LNCAP (cell line): ENCODE measurements at regions not wholly inside any gene's neighbourhood (a gene's known extent, or its start where the extent isn't known, plus 50 kb on each side); places are given as distances from the start of the nearest gene placed in this dataset.

Experiments used
- TF ChIP-seq, protein P1 (sequence below): fragments of 450-650 bp; IDR thresholded peaks from 2 replicates; pipeline ENCODE4 v1.5.1; 2017; ENCODE audit warnings: mild to moderate bottlenecking

DNA sequence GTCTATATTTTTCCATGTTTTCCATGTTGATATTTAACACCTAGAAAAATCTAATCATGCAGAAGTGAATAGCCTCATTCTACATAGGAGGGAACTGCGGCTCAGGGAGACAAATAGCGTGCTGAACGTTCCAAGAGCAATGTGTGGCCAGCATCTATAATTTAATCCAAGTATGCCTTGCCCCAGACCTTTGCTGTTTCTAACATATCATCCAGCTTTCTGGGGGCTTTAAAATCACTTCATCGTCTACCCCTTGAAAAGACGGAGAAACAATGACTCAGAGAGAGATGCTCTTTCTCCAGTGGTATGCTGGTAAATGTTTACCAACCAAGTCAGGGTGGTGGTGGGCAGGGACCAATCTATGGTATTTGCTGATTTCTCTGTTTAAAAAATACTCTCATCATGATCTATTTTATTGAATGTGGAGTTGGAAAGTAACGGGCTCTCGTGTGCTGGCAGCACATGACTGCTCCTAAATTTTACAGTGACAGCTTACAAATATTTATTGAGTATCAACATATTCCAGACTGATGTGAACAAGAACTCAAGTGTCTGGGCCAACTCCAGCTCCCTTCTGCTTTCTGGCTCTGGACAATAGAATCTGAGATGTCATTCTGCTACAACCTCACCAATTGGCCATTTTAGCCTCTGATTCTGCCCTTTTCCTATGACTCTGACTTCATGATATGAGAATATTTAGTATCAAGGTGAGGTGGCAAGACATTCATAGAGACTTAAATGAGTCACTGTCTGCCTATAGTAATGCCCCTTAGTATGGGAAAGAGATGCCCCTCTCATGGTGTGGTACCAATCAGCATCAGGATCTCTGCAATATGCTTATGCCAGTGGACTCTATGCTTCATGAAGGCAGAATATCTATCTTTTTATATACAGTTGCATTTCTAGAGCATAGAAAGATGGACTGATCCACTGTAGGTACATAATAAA lies 407.4 kb upstream of the TNC start:
- TF ChIP-seq, protein P1, sequence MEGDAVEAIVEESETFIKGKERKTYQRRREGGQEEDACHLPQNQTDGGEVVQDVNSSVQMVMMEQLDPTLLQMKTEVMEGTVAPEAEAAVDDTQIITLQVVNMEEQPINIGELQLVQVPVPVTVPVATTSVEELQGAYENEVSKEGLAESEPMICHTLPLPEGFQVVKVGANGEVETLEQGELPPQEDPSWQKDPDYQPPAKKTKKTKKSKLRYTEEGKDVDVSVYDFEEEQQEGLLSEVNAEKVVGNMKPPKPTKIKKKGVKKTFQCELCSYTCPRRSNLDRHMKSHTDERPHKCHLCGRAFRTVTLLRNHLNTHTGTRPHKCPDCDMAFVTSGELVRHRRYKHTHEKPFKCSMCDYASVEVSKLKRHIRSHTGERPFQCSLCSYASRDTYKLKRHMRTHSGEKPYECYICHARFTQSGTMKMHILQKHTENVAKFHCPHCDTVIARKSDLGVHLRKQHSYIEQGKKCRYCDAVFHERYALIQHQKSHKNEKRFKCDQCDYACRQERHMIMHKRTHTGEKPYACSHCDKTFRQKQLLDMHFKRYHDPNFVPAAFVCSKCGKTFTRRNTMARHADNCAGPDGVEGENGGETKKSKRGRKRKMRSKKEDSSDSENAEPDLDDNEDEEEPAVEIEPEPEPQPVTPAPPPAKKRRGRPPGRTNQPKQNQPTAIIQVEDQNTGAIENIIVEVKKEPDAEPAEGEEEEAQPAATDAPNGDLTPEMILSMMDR, result no peak

DNA sequence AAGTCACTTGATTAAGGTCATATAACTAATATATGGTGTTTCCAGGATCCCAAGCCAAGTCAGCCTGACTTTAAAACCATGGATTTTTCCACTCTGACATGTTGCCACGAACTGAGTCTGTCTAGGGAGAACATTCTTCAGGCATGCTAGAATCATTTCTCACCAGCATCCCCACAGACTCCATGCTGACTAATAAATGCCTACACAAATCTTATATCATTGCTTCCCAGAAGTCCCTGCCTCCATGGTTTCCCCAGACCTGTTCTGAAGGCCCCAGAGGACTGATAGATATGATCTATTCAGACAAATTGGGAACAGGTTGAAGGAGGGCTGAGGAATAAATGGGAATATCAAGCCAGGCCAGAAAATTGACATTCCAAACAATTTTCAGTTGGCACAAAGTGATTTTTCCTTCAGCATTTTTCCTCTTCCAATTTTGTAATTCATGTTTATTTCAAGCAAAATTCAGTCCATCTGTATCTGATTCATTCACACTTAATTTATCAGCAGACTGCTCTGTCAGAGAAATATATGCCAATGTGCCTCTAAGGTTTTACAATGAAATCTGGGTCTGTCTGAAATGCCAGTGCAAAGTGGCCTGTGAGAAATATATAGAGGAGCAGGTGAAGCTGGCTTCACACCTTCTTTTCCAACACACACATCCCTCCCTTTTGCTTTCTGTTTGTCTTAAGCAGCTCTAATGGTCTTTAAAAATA lies 413.6 kb upstream of the TNC start:
- TF ChIP-seq, protein P1, result no peak

DNA sequence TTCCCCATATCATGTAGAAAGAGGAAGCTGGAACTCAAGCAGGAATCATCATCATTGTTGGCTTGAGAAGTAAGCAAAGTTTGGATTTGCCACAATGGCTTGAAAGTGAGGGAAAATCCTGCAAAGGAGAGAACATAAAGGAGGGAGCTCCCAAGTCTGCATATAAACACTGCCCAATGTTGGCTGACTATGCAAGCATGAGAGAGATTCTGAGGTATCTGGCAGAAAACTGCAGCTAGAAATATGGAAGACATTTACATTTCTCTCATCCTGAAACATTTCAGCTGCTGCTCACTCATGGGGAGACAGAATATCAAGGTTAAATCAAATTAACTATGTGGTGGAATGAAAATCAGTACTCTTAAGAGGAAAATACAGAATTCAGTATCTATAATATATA lies 415.6 kb upstream of the TNC start:
- TF ChIP-seq, protein P1, result no peak

DNA sequence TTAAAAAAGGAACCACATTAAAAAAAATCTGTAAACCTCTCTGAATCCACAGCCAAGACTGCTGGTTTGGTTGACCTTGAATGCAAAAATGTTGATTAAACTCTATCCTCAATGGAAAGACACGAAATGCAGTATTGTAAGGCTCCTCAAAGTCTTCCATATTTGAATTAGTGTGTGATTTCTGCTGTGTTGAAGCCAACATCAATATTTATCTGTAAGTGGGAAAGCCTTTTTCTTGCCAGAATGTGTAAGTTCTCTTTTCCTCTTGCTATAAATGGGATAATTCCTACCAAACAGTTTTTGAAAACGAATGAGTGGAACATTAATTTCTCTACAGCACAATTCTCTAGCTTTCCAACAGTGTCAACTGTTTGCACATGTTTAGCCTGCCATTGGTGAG lies 422.1 kb upstream of the TNC start:
- TF ChIP-seq, protein P1, result no peak

DNA sequence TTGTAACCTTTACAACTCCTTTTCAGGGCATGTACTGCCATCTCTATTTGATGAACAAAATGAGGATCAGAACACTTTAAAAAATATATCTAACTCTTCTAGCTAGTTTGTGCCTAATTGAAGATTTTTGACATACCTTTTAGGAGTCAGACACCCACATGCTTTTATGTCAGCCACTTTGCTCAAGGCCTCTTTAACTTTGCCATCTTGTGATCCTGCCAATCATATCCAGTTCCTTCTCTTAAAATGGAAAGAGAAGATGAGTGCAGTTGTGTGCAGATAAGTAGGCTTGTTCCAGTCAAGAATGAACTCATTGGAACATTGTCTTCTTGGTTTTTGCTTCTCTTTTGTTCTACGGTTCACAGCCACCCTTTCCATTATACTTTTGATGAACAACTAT lies 425.6 kb upstream of the TNC start:
- TF ChIP-seq, protein P1, result no peak

DNA sequence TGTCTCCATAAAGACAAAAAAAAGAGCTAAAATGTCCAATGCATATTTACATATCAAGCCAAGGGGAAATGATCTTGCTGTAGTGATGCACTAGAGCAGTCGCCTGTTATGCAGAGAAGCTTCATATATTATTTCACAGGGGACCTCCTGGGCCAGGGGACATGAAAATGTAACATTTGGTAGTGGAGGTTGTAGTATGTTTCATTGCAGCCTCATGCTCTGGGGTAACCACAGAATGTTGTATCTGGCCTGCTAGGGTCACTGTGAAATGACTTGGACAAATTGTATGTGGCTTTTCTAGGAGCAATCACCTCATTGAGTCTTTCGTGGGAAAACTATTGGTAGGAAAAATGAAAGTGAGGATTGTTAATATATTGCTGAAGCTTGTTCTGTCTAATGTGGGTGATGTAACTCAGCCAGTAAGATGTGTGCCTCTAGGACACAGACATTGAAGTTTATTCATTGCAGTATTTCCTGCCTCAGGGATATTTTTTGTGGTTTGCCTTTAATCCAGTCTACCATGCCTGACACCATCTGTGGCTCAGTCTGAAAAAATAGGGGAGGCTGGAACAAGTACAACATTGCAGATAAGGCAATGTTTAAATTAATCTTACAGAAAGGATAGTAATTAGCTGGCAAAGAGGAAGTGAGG lies 430.8 kb upstream of the TNC start:
- TF ChIP-seq, protein P1, result no peak

DNA sequence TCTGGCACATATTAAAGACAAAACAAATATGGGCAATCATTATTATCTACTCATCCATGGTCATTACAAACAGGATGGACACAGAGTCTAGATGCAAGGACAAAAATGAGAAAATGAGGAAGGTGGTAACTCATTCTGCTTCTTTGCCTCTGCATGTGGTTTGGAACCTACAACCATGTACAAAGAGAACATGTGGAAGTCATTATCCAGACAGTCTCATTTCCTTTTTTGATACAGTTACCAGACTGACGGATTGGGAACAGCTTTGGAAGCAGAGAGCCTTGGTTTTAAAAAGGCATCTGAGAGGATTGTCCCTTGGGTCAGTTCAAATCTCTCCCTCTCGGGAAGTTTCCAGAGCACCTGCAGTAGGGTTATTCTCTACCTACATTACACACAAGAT lies 433.4 kb upstream of the TNC start:
- TF ChIP-seq, protein P1, result no peak
